ENCODE measurements at regions not wholly inside any gene's neighbourhood (a gene's known extent, or its start where the extent isn't known, plus 50 kb on each side); places are given as distances from the start of the nearest gene placed in this dataset.

DNA sequence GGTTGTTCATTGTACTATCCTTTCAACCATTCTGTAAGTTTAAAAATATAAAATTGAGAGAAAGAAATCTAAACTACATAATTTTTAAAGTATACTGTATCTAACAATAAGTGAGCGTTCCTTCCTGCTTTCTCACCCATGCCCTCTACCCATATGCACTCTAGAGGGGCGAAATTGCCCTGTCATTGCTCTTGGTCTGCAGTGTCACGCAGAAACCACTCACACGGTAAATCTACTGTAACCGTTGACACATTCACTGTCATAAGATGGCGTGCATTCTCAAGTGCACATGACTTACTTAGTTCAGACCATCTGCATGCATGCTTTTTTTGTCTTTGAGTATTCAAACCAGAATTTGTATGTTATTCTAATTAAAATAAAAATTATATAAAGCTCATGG is 55.7 kb upstream of the NIPBL start:
- no peak for TF ChIP-seq EZH2phosphoT487 (IDR thresholded peaks at IDR 0.05; ENCODE audit: unreplicated experiment)
- TF ChIP-seq CREB1 (CRISPR knock-in tag; IDR thresholded peaks at IDR 0.05; ENCODE audit: low read depth) = no peak
- TF ChIP-seq, protein P1, sequence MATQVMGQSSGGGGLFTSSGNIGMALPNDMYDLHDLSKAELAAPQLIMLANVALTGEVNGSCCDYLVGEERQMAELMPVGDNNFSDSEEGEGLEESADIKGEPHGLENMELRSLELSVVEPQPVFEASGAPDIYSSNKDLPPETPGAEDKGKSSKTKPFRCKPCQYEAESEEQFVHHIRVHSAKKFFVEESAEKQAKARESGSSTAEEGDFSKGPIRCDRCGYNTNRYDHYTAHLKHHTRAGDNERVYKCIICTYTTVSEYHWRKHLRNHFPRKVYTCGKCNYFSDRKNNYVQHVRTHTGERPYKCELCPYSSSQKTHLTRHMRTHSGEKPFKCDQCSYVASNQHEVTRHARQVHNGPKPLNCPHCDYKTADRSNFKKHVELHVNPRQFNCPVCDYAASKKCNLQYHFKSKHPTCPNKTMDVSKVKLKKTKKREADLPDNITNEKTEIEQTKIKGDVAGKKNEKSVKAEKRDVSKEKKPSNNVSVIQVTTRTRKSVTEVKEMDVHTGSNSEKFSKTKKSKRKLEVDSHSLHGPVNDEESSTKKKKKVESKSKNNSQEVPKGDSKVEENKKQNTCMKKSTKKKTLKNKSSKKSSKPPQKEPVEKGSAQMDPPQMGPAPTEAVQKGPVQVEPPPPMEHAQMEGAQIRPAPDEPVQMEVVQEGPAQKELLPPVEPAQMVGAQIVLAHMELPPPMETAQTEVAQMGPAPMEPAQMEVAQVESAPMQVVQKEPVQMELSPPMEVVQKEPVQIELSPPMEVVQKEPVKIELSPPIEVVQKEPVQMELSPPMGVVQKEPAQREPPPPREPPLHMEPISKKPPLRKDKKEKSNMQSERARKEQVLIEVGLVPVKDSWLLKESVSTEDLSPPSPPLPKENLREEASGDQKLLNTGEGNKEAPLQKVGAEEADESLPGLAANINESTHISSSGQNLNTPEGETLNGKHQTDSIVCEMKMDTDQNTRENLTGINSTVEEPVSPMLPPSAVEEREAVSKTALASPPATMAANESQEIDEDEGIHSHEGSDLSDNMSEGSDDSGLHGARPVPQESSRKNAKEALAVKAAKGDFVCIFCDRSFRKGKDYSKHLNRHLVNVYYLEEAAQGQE (IDR thresholded peaks at IDR 0.05; ENCODE audit: unreplicated experiment) = no peak
- no peak for TF ChIP-seq POLR2AphosphoS5 (IDR thresholded peaks at IDR 0.05; ENCODE audit: low read depth)
- TF ChIP-seq CTCF (conservative IDR thresholded peaks at IDR 0.05; ENCODE audit: low read depth in 2 of 2) = no peak
- TF ChIP-seq, protein P2, sequence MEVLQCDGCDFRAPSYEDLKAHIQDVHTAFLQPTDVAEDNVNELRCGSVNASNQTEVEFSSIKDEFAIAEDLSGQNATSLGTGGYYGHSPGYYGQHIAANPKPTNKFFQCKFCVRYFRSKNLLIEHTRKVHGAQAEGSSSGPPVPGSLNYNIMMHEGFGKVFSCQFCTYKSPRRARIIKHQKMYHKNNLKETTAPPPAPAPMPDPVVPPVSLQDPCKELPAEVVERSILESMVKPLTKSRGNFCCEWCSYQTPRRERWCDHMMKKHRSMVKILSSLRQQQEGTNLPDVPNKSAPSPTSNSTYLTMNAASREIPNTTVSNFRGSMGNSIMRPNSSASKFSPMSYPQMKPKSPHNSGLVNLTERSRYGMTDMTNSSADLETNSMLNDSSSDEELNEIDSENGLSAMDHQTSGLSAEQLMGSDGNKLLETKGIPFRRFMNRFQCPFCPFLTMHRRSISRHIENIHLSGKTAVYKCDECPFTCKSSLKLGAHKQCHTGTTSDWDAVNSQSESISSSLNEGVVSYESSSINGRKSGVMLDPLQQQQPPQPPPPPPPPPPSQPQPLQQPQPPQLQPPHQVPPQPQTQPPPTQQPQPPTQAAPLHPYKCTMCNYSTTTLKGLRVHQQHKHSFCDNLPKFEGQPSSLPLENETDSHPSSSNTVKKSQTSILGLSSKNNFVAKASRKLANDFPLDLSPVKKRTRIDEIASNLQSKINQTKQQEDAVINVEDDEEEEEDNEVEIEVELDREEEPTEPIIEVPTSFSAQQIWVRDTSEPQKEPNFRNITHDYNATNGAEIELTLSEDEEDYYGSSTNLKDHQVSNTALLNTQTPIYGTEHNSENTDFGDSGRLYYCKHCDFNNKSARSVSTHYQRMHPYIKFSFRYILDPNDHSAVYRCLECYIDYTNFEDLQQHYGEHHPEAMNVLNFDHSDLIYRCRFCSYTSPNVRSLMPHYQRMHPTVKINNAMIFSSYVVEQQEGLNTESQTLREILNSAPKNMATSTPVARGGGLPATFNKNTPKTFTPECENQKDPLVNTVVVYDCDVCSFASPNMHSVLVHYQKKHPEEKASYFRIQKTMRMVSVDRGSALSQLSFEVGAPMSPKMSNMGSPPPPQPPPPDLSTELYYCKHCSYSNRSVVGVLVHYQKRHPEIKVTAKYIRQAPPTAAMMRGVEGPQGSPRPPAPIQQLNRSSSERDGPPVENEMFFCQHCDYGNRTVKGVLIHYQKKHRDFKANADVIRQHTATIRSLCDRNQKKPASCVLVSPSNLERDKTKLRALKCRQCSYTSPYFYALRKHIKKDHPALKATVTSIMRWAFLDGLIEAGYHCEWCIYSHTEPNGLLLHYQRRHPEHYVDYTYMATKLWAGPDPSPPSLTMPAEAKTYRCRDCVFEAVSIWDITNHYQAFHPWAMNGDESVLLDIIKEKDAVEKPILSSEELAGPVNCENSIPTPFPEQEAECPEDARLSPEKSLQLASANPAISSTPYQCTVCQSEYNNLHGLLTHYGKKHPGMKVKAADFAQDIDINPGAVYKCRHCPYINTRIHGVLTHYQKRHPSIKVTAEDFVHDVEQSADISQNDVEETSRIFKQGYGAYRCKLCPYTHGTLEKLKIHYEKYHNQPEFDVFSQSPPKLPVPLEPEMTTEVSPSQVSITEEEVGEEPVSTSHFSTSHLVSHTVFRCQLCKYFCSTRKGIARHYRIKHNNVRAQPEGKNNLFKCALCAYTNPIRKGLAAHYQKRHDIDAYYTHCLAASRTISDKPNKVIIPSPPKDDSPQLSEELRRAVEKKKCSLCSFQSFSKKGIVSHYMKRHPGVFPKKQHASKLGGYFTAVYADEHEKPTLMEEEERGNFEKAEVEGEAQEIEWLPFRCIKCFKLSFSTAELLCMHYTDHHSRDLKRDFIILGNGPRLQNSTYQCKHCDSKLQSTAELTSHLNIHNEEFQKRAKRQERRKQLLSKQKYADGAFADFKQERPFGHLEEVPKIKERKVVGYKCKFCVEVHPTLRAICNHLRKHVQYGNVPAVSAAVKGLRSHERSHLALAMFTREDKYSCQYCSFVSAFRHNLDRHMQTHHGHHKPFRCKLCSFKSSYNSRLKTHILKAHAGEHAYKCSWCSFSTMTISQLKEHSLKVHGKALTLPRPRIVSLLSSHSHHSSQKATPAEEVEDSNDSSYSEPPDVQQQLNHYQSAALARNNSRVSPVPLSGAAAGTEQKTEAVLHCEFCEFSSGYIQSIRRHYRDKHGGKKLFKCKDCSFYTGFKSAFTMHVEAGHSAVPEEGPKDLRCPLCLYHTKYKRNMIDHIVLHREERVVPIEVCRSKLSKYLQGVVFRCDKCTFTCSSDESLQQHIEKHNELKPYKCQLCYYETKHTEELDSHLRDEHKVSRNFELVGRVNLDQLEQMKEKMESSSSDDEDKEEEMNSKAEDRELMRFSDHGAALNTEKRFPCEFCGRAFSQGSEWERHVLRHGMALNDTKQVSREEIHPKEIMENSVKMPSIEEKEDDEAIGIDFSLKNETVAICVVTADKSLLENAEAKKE (CRISPR knock-in tag; IDR thresholded peaks at IDR 0.05) = no peak
- no peak for TF ChIP-seq STAT1 (IDR thresholded peaks at IDR 0.05; ENCODE audit: unreplicated experiment)
- no peak for TF ChIP-seq NANOG (IDR thresholded peaks at IDR 0.05; ENCODE audit: borderline replicate concordance)
- no peak for TF ChIP-seq JUNB (IDR thresholded peaks at IDR 0.05; ENCODE audit: unreplicated experiment)
- TF ChIP-seq, protein P3, sequence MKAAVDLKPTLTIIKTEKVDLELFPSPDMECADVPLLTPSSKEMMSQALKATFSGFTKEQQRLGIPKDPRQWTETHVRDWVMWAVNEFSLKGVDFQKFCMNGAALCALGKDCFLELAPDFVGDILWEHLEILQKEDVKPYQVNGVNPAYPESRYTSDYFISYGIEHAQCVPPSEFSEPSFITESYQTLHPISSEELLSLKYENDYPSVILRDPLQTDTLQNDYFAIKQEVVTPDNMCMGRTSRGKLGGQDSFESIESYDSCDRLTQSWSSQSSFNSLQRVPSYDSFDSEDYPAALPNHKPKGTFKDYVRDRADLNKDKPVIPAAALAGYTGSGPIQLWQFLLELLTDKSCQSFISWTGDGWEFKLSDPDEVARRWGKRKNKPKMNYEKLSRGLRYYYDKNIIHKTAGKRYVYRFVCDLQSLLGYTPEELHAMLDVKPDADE (IDR thresholded peaks at IDR 0.05) = no peak
- no peak for TF ChIP-seq EZH2 (IDR thresholded peaks at IDR 0.05; ENCODE audit: low read depth, unreplicated experiment)
- no peak for TF ChIP-seq ZNF114 (CRISPR knock-in tag; IDR thresholded peaks at IDR 0.05)
- TF ChIP-seq ZNF331 (CRISPR knock-in tag; IDR thresholded peaks at IDR 0.05; ENCODE audit: low read depth) = no peak
- Histone ChIP-seq H3K4me3 (no peak overlapping the region), H3K27me3 (ENCODE audit: insufficient read depth) (no peaks in the 10 kb centered on the region), H3K4me2 (no peak overlapping the region), H3K9me2 (ENCODE audit: insufficient read depth) (no peaks in the 10 kb centered on the region), H3K79me2 (replicated peaks; ENCODE audit: insufficient read depth) (no peaks in the 10 kb centered on the region), H2AFZ (no peak overlapping the region), H3K27ac (ENCODE audit: low read depth) (no peak overlapping the region), H3K4me1 (ENCODE audit: insufficient read depth) (no peaks in the 10 kb centered on the region), H4K20me1 (replicated peaks; ENCODE audit: insufficient read depth) (no peaks in the 10 kb centered on the region), H3F3A (replicated peaks; ENCODE audit: low read depth) (no peaks in the 10 kb centered on the region), H3K36me3 (ENCODE audit: insufficient read depth) (no peaks in the 10 kb centered on the region)
- ATAC-seq (no peak), DNase-seq (ENCODE audit: low spot score) (no peak)
- Mint-ChIP-seq H3K27me3 (ENCODE audit: insufficient read depth, low read depth, poor library complexity) (no peaks in the 10 kb centered on the region), H3K9me3 (no peaks in the 10 kb centered on the region), H3K27ac (no peak overlapping the region), H3K4me3 (no peak overlapping the region), H3K36me3 (ENCODE audit: low read depth) (no peaks in the 10 kb centered on the region), H3K4me1 (no peaks in the 10 kb centered on the region)
